ENCODE measurements at regions not wholly inside any gene's neighbourhood (a gene's known extent, or its start where the extent isn't known, plus 50 kb on each side); places are given as distances from the start of the nearest gene placed in this dataset.
A peak's percentile ranks its signal among the peaks of the same experiment; 100 is the strongest.

DNA sequence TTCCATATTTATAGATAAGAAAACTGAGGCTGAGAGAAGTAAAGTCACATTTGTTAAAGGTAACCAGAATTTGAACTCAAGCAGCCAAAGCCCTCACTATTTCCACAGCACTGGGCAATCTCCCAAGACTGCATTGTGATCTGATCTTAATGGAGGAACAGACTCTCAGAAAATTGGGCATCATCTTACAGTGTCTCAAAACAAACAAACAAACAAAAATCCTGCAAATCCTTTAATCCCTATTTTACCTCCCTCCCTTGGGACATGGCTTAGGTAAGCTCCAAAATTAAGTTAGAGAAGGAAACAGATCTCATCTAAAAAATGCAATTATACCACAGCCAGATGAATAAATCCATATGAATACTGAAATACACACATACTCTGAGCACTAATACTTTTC, 57.5 kb downstream of the FHIP2A start:
- Histone ChIP-seq H3K4me3 (ENCODE audit: low read depth, low read length) (no peak overlapping the region), H3K36me3 (ENCODE audit: control insufficient read depth, insufficient read depth, low read length) (no peaks in the 10 kb centered on the region), H3K27me3 (ENCODE audit: control insufficient read depth, insufficient read depth, low read length) (no peaks in the 10 kb centered on the region)
- no peak for DNase-seq (ENCODE audit: low read depth)
- TF ChIP-seq, protein P1, sequence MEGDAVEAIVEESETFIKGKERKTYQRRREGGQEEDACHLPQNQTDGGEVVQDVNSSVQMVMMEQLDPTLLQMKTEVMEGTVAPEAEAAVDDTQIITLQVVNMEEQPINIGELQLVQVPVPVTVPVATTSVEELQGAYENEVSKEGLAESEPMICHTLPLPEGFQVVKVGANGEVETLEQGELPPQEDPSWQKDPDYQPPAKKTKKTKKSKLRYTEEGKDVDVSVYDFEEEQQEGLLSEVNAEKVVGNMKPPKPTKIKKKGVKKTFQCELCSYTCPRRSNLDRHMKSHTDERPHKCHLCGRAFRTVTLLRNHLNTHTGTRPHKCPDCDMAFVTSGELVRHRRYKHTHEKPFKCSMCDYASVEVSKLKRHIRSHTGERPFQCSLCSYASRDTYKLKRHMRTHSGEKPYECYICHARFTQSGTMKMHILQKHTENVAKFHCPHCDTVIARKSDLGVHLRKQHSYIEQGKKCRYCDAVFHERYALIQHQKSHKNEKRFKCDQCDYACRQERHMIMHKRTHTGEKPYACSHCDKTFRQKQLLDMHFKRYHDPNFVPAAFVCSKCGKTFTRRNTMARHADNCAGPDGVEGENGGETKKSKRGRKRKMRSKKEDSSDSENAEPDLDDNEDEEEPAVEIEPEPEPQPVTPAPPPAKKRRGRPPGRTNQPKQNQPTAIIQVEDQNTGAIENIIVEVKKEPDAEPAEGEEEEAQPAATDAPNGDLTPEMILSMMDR (IDR thresholded peaks at IDR 0.05; ENCODE audit: insufficient read depth, low read length, poor library complexity, severe bottlenecking): no peak

DNA sequence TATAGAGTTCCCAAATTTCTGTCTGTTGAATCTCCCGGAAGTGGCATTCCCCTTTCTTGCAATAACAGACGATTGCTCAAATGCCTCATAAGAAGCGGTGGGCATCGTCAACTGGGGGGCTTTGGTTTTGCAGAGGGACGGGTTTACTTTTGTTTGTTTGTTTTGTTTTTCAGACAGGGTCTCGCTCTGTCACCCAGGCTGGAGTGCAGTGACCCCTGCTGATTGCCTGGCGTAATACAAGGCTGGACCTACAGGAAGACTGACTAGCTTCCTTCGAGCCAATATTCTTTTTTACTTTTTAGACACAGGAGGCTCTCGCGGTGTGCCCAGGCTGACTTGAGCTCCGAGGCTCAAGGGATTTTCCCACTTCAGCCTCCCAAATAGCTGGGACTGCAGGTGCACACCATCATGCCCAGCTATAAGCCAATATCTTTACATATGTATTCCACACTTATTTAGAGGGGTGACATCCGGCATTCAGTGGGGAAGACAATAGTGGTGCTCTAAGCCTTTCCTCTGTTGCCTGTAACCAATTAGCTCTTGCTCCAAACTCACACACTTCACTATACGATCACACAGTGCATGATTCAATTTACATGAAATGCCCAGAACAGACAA, 58.1 kb downstream of the FHIP2A start:
- TF ChIP-seq, protein P1 (IDR thresholded peaks at IDR 0.05; ENCODE audit: insufficient read depth, low read length, poor library complexity, severe bottlenecking): peak; percentile 79
- no peak for DNase-seq (ENCODE audit: low read depth)
- no peaks in the 10 kb centered on the region for H3K36me3 ChIP-seq (ENCODE audit: control insufficient read depth, insufficient read depth, low read length)
- no peaks in the 10 kb centered on the region for H3K27me3 ChIP-seq (ENCODE audit: control insufficient read depth, insufficient read depth, low read length)
- no peak overlapping the region for H3K4me3 ChIP-seq (ENCODE audit: low read depth, low read length)

GRCh38 chr10:114881417-114881816, 56.6 kb upstream of the TRUB1 start:
- H3K27me3 ChIP-seq (ENCODE audit: control insufficient read depth, insufficient read depth, low read length): no peaks in the 10 kb centered on the region
- H3K36me3 ChIP-seq (ENCODE audit: control insufficient read depth, insufficient read depth, low read length): no peaks in the 10 kb centered on the region
- no peak for DNase-seq (ENCODE audit: low read depth)
- H3K4me3 ChIP-seq (ENCODE audit: low read depth, low read length): no peak overlapping the region
- TF ChIP-seq, protein P1 (IDR thresholded peaks at IDR 0.05; ENCODE audit: insufficient read depth, low read length, poor library complexity, severe bottlenecking): no peak

DNA sequence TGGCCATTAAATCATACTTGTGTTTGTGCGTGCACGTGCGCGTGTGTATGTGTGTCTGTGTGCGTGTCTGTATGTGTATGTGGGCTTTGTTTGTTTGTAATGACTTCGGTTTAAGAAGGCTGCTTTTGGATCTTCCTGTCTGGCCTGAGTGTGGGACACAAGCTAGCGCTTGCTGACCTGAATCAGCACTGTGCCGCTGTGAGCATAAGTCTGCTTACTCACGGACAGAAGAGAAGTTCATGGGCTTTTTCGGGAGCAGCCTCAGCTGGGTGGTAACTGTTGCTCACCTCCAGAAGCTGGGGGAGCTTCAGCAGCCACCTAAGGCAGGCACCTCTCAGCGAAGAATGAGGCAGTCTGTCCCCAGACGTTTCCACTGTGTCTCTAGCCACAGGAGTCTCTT, 56.1 kb upstream of the TRUB1 start:
- Histone ChIP-seq H3K4me3 (ENCODE audit: low read depth, low read length) (no peak overlapping the region), H3K36me3 (ENCODE audit: control insufficient read depth, insufficient read depth, low read length) (no peaks in the 10 kb centered on the region), H3K27me3 (ENCODE audit: control insufficient read depth, insufficient read depth, low read length) (no peaks in the 10 kb centered on the region)
- DNase-seq (ENCODE audit: low read depth): no peak
- TF ChIP-seq, protein P1 (IDR thresholded peaks at IDR 0.05; ENCODE audit: insufficient read depth, low read length, poor library complexity, severe bottlenecking): no peak

DNA sequence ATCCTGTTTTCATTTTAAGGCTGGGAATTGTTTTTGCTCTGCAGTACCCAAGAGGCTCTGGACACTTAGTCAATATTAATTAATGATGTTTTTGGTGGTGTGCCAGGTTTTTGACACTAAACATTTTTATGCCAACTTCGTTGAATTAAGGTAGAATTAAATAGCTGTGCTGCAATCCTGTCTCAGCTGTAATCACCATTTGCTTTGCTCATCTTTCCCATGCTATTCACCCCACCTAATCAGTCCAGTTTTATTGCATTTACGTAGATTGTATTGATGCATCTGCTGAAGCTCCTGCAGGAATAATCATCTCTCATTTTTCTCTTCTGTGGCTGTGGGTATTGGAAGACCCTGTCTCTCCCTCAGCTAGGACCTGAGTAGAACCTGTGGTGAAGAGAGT, 52.6 kb upstream of the TRUB1 start:
- no peak for DNase-seq (ENCODE audit: low read depth)
- Histone ChIP-seq H3K27me3 (ENCODE audit: control insufficient read depth, insufficient read depth, low read length) (no peaks in the 10 kb centered on the region), H3K36me3 (ENCODE audit: control insufficient read depth, insufficient read depth, low read length) (no peaks in the 10 kb centered on the region), H3K4me3 (ENCODE audit: low read depth, low read length) (no peak overlapping the region)
- TF ChIP-seq, protein P1 (IDR thresholded peaks at IDR 0.05; ENCODE audit: insufficient read depth, low read length, poor library complexity, severe bottlenecking): no peak
